HL-60 (cell line): ENCODE measurements at regions not wholly inside any gene's neighbourhood (a gene's known extent, or its start where the extent isn't known, plus 50 kb on each side); places are given as distances from the start of the nearest gene placed in this dataset.

Source experiments
- CTCF ChIP-seq: IDR thresholded peaks from one replicate; pipeline ENCODE4 v1.5.1; 2011; ENCODE audit warnings: low read length, control low read depth, inconsistent platforms; ENCODE audit not compliant: insufficient read depth
- POLR2AphosphoS5 ChIP-seq: IDR thresholded peaks from 2 replicates; pipeline ENCODE4 v1.6.1; 2012; ENCODE audit warnings: low read depth
- REST ChIP-seq: IDR thresholded peaks from 2 replicates; pipeline ENCODE4 v1.6.1; 2012; ENCODE audit warnings: low read depth; ENCODE audit not compliant: insufficient replicate concordance

GRCh38 chr15:46278062-46278461, 643.2 kb downstream of the SQOR start:
- no peak for TF ChIP-seq CTCF
- no peak for TF ChIP-seq POLR2AphosphoS5
- no peak for TF ChIP-seq REST
